ENCODE measurements at regions not wholly inside any gene's neighbourhood (a gene's known extent, or its start where the extent isn't known, plus 50 kb on each side); places are given as distances from the start of the nearest gene placed in this dataset.
A peak's percentile ranks its signal among the peaks of the same experiment; 100 is the strongest.
"Not testable (repeated sequence)": the region's sequence is repeated elsewhere in the genome, so short reads cannot be mapped to it uniquely, and the experiment has no call there.

- peak; percentile 80 for DNase-seq (ENCODE audit: low spot score)
Observed at GRCh38 chr12:127145929-127146789, 1120.8 kb upstream of the TMEM132C start.

DNA sequence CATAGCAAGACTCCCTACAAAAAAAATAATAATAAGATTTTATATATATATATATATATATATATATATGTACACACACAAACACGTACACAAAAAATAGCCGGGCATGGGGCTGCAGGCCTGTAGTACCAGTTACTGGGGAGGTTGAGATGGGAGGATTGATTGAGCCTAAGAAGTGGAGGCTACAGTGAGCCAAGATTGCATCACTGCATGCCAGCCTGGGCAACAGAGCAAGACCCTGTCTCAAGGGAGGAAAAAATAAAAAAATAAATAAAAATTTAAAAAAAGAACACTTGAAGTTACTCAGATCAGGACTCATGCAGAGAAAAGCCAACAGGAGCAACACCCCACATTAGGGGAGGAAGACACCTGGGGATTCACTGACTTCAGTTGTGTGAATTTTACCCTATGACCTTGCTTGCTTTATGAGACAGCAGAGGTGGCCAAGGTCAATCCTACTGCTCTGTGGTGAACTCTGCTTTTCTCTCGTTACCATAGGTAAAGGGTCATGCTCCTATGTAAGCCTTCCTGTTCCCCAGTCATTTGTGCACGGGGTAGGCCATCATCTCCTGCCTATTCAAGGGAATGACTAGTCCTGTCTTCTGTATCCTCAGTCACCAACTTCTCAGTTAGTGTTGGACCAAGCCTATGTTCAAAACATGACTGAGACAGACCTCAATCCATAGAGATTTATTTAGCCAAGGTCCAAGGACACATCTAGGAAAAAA is 1119.8 kb upstream of the TMEM132C start:
- DNase-seq (ENCODE audit: low spot score): no peak

- DNase-seq (ENCODE audit: low spot score): no peak
Observed at GRCh38 chr12:127147724-127148123, 1119.2 kb upstream of the TMEM132C start.

GRCh38 chr12:127148318-127148717 is 1118.7 kb upstream of the TMEM132C start:
- no peak for DNase-seq (ENCODE audit: low spot score)

DNA sequence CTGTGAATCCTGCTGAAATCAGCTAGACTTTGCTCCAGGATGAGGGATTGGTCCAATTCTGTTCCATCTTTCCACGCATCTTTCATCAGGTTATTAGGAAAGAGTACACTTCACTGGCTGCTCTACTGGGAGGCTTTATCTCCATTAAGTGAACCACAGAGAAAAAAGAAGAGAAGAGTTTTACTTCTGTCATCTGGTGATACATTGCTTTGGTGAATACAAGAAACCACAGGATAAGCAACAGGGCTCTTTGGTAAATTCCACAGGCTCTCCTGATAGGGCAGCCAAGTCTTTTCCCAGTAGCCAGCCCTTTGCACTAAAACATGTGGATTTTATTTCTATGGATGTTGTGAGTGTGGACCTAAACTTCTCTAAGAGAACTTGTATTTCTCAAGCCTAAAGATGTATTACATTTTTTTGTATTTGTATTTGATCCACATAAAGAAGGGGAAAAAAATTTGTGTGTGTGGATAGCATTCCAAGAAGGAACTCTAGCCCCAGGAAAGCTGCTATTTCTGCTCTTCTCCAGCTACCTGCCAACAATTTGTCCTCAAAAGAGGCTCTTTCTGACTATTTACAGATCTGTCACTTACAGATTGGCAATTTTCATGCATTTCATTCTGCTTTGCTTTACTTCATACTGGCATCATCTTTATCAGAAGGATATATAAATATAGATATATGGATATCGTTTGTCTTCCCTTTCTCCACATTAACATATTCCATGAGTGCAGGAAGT is 1117.6 kb upstream of the TMEM132C start:
- peak; percentile 25 for DNase-seq (ENCODE audit: low spot score)

- DNase-seq (ENCODE audit: low spot score): no peak
Observed at GRCh38 chr12:127150028-127150427, 1116.9 kb upstream of the TMEM132C start.

DNA sequence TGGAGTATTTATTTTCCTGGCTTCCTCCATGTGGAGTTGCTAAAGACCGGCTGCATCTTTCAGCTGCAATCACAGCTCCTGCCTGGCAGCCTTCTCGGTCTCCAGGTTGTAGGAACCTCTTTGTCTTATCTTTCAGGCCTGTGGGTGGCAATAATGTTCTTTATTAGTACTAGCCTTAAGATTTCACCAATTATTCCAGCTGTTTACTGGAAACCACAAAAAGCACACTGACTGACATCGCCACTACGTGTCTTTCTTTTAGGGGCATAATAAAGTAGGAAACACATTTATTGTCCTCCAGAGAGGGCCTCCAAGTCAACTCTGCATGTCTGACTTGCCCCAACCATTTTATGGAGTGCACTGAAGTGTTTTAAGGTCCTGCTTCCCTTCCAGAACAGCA is 1116.5 kb upstream of the TMEM132C start:
- no peak for DNase-seq (ENCODE audit: low spot score)

DNA sequence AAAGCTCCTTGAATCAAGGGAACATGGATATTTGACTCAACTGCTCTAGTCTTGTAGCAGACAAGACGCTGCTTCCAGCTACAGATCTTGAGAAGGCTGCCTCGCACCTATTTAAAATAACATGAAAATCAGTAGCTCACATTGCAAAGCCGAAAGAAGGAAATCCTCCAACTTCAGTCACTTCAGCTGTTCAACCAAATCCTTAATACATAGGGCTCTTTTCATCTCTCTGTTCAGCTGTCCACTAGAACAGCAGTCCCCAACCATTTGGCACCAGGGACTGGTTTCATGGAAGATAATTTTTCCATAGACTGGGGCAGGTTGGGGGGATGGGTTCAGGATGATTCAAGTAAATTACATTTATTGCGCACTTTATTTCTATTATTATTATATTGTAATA is 1116.0 kb upstream of the TMEM132C start:
- no peak for DNase-seq (ENCODE audit: low spot score)

- no peak for DNase-seq (ENCODE audit: low spot score)
Observed at GRCh38 chr12:127153996-127154395, 1113.0 kb upstream of the TMEM132C start.

DNA sequence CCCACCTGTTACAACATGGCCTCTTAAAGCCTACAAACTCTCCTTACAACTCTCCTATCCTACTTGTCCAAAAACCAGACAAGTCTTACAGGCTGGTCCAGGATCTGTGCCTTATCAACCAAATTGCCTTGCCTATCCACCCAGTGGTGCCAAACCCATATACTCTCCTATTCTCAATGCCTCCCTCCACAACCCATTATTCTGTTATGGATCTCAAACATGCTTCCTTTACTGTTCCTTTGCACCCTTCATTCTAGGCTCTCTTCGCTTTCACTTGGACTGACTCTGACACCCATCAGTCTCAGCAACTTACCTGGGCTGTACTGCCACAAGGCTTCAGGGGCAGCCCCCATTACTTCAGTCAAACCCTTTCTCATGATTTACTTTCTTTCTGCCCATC is 1112.1 kb upstream of the TMEM132C start:
- DNase-seq (ENCODE audit: low spot score): not testable (repeated sequence)

DNA sequence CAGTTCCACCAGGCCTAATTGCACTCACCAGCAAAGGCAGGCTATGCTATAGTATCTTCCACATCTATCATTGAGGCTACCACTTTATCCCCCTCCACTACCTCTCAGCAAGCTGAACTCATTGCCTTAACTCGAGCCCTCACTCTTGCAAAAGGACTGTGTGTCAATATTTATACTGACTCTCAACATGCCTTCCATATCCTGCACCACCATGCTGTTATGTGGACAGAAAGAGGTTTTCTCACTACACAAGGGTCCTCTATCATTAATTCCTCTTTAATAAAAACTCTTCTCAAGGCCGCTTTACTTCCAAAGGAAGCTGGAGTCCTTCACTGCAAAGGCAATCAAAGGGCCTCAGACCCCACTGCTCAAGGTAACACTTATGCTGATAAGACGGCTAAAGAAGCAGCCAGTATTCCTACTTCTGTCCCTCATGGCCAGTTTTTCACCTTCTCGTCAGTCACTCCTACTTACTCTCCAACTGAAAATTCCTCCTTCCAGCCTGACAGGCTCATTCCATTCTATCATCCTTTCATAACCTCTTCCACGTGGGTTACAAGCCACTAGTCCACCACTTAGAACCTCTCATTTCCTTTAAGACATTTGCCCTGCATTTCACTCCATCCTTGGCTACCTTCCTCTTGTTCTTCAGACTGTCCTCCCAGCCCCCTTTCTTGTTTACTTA is 1110.9 kb upstream of the TMEM132C start:
- DNase-seq (ENCODE audit: low spot score): not testable (repeated sequence)

- not testable (repeated sequence) for DNase-seq (ENCODE audit: low spot score)
Observed at GRCh38 chr12:127157501-127158366, 1109.2 kb upstream of the TMEM132C start.

DNA sequence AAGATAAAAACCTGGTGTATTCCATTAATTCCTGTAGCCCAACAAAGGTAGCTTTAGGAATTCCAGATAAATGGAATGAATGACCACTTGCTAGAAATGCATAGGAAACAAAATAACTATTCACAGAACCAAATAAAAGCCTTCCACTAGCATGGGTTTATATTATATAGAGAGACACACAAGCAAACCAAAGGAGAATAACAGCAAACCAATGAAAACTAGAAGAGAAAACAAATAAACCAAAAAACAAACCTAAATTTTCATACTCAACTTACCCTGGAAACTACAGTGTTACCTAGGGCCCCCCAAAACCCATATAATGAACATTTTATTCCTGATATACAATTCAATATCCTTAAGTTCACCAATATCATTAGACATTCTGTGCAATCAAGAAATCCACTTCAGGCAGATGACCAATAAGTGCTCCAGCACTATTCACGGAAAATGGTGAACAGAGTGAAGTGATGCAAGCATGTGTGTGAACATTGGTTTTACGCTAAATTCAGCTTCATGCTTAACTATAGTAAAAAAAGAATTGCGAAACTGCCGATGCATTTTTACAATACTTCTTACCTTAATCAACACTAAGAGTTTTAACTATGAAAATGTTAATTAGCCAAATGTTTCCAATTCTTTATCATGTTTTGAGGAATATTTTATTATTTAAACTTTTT is 1108.4 kb upstream of the TMEM132C start:
- DNase-seq (ENCODE audit: low spot score): no peak

GRCh38 chr12:127161466-127161865 is 1105.5 kb upstream of the TMEM132C start:
- no peak for DNase-seq (ENCODE audit: low spot score)

GRCh38 chr12:127162307-127162706 is 1104.7 kb upstream of the TMEM132C start:
- peak; percentile 20 for DNase-seq (ENCODE audit: low spot score)

DNA sequence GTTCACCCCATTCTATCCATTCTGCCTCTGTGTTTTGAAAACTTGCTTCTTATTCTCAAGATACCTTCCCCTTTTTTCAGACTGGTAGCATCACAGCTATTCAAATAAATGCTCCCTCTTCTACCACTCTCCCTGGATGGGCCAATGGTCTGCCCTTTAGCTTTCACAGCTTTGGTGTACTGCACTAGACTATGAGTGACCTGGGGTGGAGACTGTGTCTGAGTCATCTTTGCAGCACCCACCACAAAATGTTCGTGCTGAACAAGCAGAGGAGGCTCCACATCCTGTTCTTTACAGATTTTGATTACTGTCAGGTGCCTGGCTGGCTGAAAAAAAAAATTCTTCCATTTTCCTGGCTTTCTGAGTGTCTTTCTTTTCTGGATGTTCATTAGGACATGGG is 1104.1 kb upstream of the TMEM132C start:
- no peak for DNase-seq (ENCODE audit: low spot score)

- peak; percentile 70 for DNase-seq (ENCODE audit: low spot score)
Observed at GRCh38 chr12:127165567-127166392, 1101.2 kb upstream of the TMEM132C start.

GRCh38 chr12:127169321-127170181 is 1097.4 kb upstream of the TMEM132C start:
- DNase-seq (ENCODE audit: low spot score): no peak

All from cerebellar cortex (tissue), 1 donor.